ENCODE measurements at regions not wholly inside any gene's neighbourhood (a gene's known extent, or its start where the extent isn't known, plus 50 kb on each side); places are given as distances from the start of the nearest gene placed in this dataset.

GRCh38 chr20:63096681-63097335 is 90.0 kb upstream of the BHLHE23 start:
- no peak overlapping the region for H3K4me3 ChIP-seq (ENCODE audit: low read length)
- no peak for TF ChIP-seq CTCF (conservative IDR thresholded peaks at IDR 0.05; ENCODE audit: low read length)
- DNase-seq (ENCODE audit: low read depth), result no peak

- no peak for TF ChIP-seq CTCF (conservative IDR thresholded peaks at IDR 0.05; ENCODE audit: low read length)
- no peak overlapping the region for H3K4me3 ChIP-seq (ENCODE audit: low read length)
- DNase-seq (ENCODE audit: low read depth), result no peak
Measured at GRCh38 chr20:63095718-63096654, 89.2 kb upstream of the BHLHE23 start.

GRCh38 chr20:63094767-63095499 is 88.2 kb upstream of the BHLHE23 start:
- no peak for TF ChIP-seq CTCF (conservative IDR thresholded peaks at IDR 0.05; ENCODE audit: low read length)
- no peak for DNase-seq (ENCODE audit: low read depth)
- no peak overlapping the region for H3K4me3 ChIP-seq (ENCODE audit: low read length)

- H3K4me3 ChIP-seq (ENCODE audit: low read length), result no peak overlapping the region
- no peak for TF ChIP-seq CTCF (conservative IDR thresholded peaks at IDR 0.05; ENCODE audit: low read length)
- no peak for DNase-seq (ENCODE audit: low read depth)
Measured at GRCh38 chr20:63093966-63094766, 87.4 kb upstream of the BHLHE23 start.

GRCh38 chr20:63092660-63093215 is 86.0 kb upstream of the BHLHE23 start:
- no peak for DNase-seq (ENCODE audit: low read depth)

More at GRCh38 chr20:63092660-63093215, 86.0 kb upstream of the BHLHE23 start:
- no peak overlapping the region for H3K4me3 ChIP-seq (ENCODE audit: low read length)
- no peak for TF ChIP-seq CTCF (conservative IDR thresholded peaks at IDR 0.05; ENCODE audit: low read length)

All from AG10803 (cell line).